ENCODE measurements at regions not wholly inside any gene's neighbourhood (a gene's known extent, or its start where the extent isn't known, plus 50 kb on each side); places are given as distances from the start of the nearest gene placed in this dataset.
"Not testable (repeated sequence)": the region's sequence is repeated elsewhere in the genome, so short reads cannot be mapped to it uniquely, and the experiment has no call there.

DNA sequence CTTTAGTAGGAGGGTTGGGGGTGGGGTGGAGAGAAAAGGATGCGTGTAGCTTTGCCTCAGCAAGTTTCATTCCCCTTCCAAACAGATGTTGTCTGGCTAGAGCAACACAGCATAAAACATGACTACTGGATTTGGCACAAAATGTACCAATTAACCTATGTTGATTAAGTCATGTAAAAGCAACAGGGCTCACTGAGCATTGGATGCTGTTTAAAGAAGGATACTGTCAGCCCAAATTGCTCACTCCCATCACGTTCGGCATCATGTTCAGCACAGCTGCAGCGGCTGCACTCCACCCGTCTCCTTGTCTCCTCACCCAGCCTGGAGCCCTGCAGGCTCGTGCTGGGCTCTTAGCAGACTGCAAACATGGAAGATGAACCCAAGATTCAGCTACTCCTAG, 77.5 kb downstream of the DLEU7 start:
- TF ChIP-seq, protein P1, sequence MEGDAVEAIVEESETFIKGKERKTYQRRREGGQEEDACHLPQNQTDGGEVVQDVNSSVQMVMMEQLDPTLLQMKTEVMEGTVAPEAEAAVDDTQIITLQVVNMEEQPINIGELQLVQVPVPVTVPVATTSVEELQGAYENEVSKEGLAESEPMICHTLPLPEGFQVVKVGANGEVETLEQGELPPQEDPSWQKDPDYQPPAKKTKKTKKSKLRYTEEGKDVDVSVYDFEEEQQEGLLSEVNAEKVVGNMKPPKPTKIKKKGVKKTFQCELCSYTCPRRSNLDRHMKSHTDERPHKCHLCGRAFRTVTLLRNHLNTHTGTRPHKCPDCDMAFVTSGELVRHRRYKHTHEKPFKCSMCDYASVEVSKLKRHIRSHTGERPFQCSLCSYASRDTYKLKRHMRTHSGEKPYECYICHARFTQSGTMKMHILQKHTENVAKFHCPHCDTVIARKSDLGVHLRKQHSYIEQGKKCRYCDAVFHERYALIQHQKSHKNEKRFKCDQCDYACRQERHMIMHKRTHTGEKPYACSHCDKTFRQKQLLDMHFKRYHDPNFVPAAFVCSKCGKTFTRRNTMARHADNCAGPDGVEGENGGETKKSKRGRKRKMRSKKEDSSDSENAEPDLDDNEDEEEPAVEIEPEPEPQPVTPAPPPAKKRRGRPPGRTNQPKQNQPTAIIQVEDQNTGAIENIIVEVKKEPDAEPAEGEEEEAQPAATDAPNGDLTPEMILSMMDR (IDR thresholded peaks at IDR 0.05; ENCODE audit: borderline replicate concordance, insufficient read depth, low read depth, low read length) = no peak
- H3K4me3 ChIP-seq (ENCODE audit: low read depth, low read length) = no peak overlapping the region

DNA sequence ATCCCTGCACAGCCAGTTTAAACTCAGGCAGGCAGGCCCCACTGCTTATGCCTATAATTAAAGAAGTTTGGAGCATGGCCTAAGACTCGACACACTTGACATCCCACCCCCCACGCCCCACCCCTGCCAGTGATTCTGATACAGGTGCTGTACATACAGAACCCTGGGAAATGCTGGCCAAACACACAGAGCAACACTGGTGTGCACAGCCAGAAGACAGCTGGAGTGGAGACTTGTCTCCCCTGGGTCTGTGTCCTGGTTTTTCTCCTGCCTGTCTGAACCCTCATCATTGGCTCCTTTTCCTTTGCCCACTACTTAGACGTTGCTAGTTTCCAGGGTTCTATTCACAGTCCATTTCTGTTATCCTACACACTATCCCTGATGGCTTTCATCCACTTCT, 76.8 kb downstream of the DLEU7 start:
- TF ChIP-seq, protein P1 (IDR thresholded peaks at IDR 0.05; ENCODE audit: borderline replicate concordance, insufficient read depth, low read depth, low read length) = no peak

DNA sequence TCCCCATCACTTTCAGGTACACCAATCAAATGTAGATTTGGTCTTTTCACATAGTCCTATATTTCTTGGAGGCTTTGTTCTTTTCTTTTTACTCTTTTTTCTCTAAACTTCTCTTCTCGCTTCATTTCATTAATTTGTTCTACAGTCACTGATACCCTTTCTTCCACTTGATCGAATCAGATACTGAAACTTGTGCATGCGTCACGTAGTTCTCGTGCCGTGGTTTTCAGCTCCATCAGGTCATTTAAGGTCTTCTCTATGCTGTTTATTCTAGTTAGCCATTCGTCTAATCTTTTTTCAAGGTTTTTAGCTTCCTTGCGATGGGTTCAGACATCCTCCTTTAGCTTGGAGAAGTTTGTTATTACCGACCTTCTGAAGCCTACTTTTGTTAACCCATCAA, 70.6 kb downstream of the DLEU7 start:
- not testable (repeated sequence) for H3K4me3 ChIP-seq (ENCODE audit: low read depth, low read length)

More for the DNA sequence above, 76.8 kb downstream of the DLEU7 start:
- H3K4me3 ChIP-seq (ENCODE audit: low read depth, low read length) = no peak overlapping the region
